Esophagus muscularis mucosa (tissue), 4 donors: ENCODE measurements at regions not wholly inside any gene's neighbourhood (a gene's known extent, or its start where the extent isn't known, plus 50 kb on each side); places are given as distances from the start of the nearest gene placed in this dataset.
"Not testable (repeated sequence)": the region's sequence is repeated elsewhere in the genome, so short reads cannot be mapped to it uniquely, and the experiment has no call there.

Experiments used
- DNase-seq: peaks from one replicate; pipeline ENCODE4 v3.0.0-alpha.2; 2017; ENCODE audit errors: extremely low spot score
- H3K27ac ChIP-seq, 4 donors: fragments of 200-600 bp; sonication (generic); replicated peaks in 1 of 4; 1 replicate in 3 of 4; 2 replicates in 1 of 4; pipeline ENCODE4 v1.5.1; 2016 to 2019; ENCODE audit warnings: mild to moderate bottlenecking in 1 of 4
- H3K27me3 ChIP-seq, 4 donors: fragments of 200-600 bp; sonication (generic); one replicate each; pipeline versions ENCODE4 v1.5.1 to v1.6.0; 2016 to 2019
- H3K36me3 ChIP-seq, 4 donors: fragments of 200-600 bp; sonication (generic); one replicate each; pipeline ENCODE4 v1.5.1; 2016 to 2019
- H3K4me1 ChIP-seq, 4 donors: fragments of 200-600 bp; sonication (generic); one replicate each; pipeline ENCODE4 v1.5.1; 2016 to 2019
- H3K4me3 ChIP-seq, 4 donors: fragments of 200-600 bp; sonication (generic); 1 replicate in 2 of 4; 2 replicates in 2 of 4; pipeline ENCODE4 v1.5.1; 2016 to 2019; ENCODE audit warnings: mild to moderate bottlenecking in 4 of 4, moderate library complexity in 1 of 4
- H3K9me3 ChIP-seq, 4 donors: fragments of 200-600 bp; sonication (generic); 1 replicate in 3 of 4; 2 replicates in 1 of 4; pipeline ENCODE4 v1.5.1; 2016 to 2019
- CTCF ChIP-seq, 3 experiments: fragments of 200-600 bp in 2 of 3; fragments of 450-650 bp in 1 of 3; sonication (generic) in 2 of 3; IDR thresholded peaks; one replicate each; pipeline ENCODE4 v1.5.1; 2017 to 2019; ENCODE audit warnings: antibody characterized with exemption in 3 of 3, mild to moderate bottlenecking in 2 of 3, moderate library complexity in 1 of 3
- EP300 ChIP-seq: sonication (generic); formaldehyde crosslinking; IDR thresholded peaks from one replicate; pipeline ENCODE4 v1.6.1; 2017; ENCODE audit warnings: antibody characterized with exemption
- POLR2A ChIP-seq: fragments of 450-650 bp; IDR thresholded peaks from one replicate; pipeline ENCODE4 v1.6.1; 2017; ENCODE audit warnings: antibody characterized with exemption, moderate library complexity, mild to moderate bottlenecking, low read depth
- POLR2AphosphoS5 ChIP-seq, 2 donors: sonication (generic); formaldehyde crosslinking; IDR thresholded peaks; one replicate each; pipeline ENCODE4 v1.6.1; 2017; ENCODE audit warnings: antibody characterized with exemption in 2 of 2
- WGBS: methylation state at CpG from one replicate; pipeline ENCODE4 v1.1.5; 2018; 5-methylcytosine and 5-hydroxymethylcytosine counted together
- intact Hi-C: fragments of 100-400 bp; cut with DNase I; formaldehyde crosslinking; loops from one replicate; pipeline ENCODE4 v1.15.1; 2023

GRCh38 chr7:54260941-54261371 is 281.2 kb upstream of the VSTM2A start:
- Histone ChIP-seq H3K4me1 (no peaks in the 10 kb centered on the region), H3K27me3 (no peaks in the 10 kb centered on the region), H3K36me3 (no peaks in the 10 kb centered on the region), H3K27ac (no peak overlapping the region), H3K9me3 (no peaks in the 10 kb centered on the region), H3K4me3 (no peak overlapping the region)
- WGBS, result 48% methylated on average over 1 of the region's 1 CpG
- no peak for DNase-seq
- intact Hi-C loops, result no loop called here
- TF ChIP-seq EP300 (no peak), CTCF (IDR thresholded peaks at IDR 0.05) (no peak), POLR2A (no peak), POLR2AphosphoS5 (IDR thresholded peaks at IDR 0.05) (no peak)

- intact Hi-C loops, result no loop called here
- no peaks in the 10 kb centered on the region for H3K4me1 ChIP-seq
- DNase-seq, result no peak
- H3K27ac ChIP-seq, result no peak overlapping the region
- no peaks in the 10 kb centered on the region for H3K27me3 ChIP-seq
- H3K9me3 ChIP-seq, result peaks cover 0 to 12% (median 8%) of the 10 kb centered on the region in 4 donors
- H3K4me3 ChIP-seq, result no peak overlapping the region
- WGBS, result 62% methylated on average over 1 of the region's 1 CpG
- TF ChIP-seq CTCF (IDR thresholded peaks at IDR 0.05), result no peak
- TF ChIP-seq POLR2AphosphoS5 (IDR thresholded peaks at IDR 0.05), result no peak
- TF ChIP-seq EP300, result no peak
- no peak for TF ChIP-seq POLR2A
- no peaks in the 10 kb centered on the region for H3K36me3 ChIP-seq
Measured at GRCh38 chr7:54278847-54279246, 263.3 kb upstream of the VSTM2A start.

- intact Hi-C loops, result no loop called here
Measured at GRCh38 chr7:54292171-54292925, 249.8 kb upstream of the VSTM2A start.

GRCh38 chr7:54299426-54299825 is 242.7 kb upstream of the VSTM2A start:
- intact Hi-C loops, result no loop called here
- DNase-seq, result no peak

More at GRCh38 chr7:54292171-54292925, 249.8 kb upstream of the VSTM2A start:
- no peak for DNase-seq
- TF ChIP-seq POLR2A (no peak), POLR2AphosphoS5 (IDR thresholded peaks at IDR 0.05) (no peak), CTCF (IDR thresholded peaks at IDR 0.05) (no peak), EP300 (no peak)
- Histone ChIP-seq H3K27me3 (no peaks in the 10 kb centered on the region), H3K27ac (no peak overlapping the region), H3K9me3 (peaks cover 0 to 12% (median 8%) of the 10 kb centered on the region in 4 donors), H3K36me3 (no peaks in the 10 kb centered on the region), H3K4me1 (no peaks in the 10 kb centered on the region), H3K4me3 (no peak overlapping the region)
- 45% methylated on average over 8 of the region's 8 CpGs for WGBS

GRCh38 chr7:54315955-54316354 is 226.2 kb upstream of the VSTM2A start:
- H3K4me1 ChIP-seq, H3K27me3 ChIP-seq, intact Hi-C loops, H3K4me3 ChIP-seq, H3K36me3 ChIP-seq, H3K27ac ChIP-seq, H3K9me3 ChIP-seq, DNase-seq: not testable (repeated sequence)

More at GRCh38 chr7:54299426-54299825, 242.7 kb upstream of the VSTM2A start:
- Histone ChIP-seq H3K9me3 (no peaks in the 10 kb centered on the region), H3K36me3 (no peaks in the 10 kb centered on the region), H3K27ac (no peak overlapping the region), H3K4me3 (no peak overlapping the region), H3K4me1 (no peaks in the 10 kb centered on the region), H3K27me3 (no peaks in the 10 kb centered on the region)
- WGBS, result 86% methylated on average over 4 of the region's 4 CpGs
- no peak for TF ChIP-seq CTCF (IDR thresholded peaks at IDR 0.05)
- TF ChIP-seq POLR2AphosphoS5 (IDR thresholded peaks at IDR 0.05), result no peak
- no peak for TF ChIP-seq POLR2A
- TF ChIP-seq EP300, result no peak
